Activated T-helper 2 cell treated with anti-CD3 and anti-CD28 coated beads, Interferon-gamma antibody, Interleukin-2, Interleukin-4, amounts not matched to agents 10 μg/mL and 5 μg/mL and 100 μg/mL, durations not matched to agents 14 hours and 24 hours and 36 hours (primary cell): ENCODE measurements at regions not wholly inside any gene's neighbourhood (a gene's known extent, or its start where the extent isn't known, plus 50 kb on each side); places are given as distances from the start of the nearest gene placed in this dataset.

Experiments
- DNase-seq: peaks from one replicate; pipeline ENCODE4 v3.0.0; 2021; ENCODE audit warnings: low spot score
- H3K27ac Mint-ChIP-seq: one replicate; pipeline ENCODE4 v1.8.0; 2021; ENCODE audit warnings: mixed read lengths
- H3K27me3 Mint-ChIP-seq: one replicate; pipeline ENCODE4 v1.8.0; 2021; ENCODE audit warnings: low read depth, mixed read lengths
- H3K36me3 Mint-ChIP-seq: one replicate; pipeline ENCODE4 v1.8.0; 2021; ENCODE audit warnings: low read depth, mixed read lengths
- H3K4me1 Mint-ChIP-seq: one replicate; pipeline ENCODE4 v1.8.0; 2021; ENCODE audit warnings: low read depth, mixed read lengths
- H3K4me3 Mint-ChIP-seq: one replicate; pipeline ENCODE4 v1.8.0; 2021; ENCODE audit warnings: low read depth, mild to moderate bottlenecking, moderate library complexity, mixed read lengths
- H3K9me3 Mint-ChIP-seq: one replicate; pipeline ENCODE4 v1.8.0; 2021; ENCODE audit warnings: mixed read lengths
- intact Hi-C: fragments of 100-400 bp; cut with micrococcal nuclease; formaldehyde crosslinking; loops from one replicate; pipeline ENCODE4 v1.15.1; 2023

DNA sequence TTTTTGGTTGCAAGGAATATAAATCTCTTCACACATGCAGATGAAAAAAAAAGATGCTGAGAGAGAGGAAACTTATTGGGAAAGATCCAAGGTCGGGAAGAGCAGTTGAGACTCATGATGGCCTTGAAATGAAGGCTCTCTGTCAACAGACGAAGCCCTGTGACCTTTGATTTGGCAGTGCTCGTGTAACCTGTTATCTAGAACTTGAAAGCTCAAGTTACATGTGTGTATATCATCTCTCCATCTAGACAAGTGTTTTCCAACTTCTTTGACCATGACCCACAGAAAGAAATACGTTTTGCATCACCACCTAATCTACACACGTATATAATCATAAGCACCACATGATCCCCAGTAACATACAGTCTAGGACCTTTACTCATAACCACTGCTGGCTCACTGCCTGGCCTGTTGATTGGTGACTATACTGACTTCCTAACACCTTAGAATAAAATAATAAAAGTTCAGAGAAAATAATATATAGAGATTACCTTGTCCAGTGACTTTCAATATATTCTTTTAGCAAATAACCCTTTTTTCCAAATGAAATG, 319.0 kb upstream of the PKDCC start:
- no peak for DNase-seq
- no peak overlapping the region for H3K27ac Mint-ChIP-seq
- no peaks in the 10 kb centered on the region for H3K4me1 Mint-ChIP-seq
- H3K4me3 Mint-ChIP-seq: no peak overlapping the region
- peaks cover 5% of the 10 kb centered on the region for H3K27me3 Mint-ChIP-seq
- intact Hi-C loops: no loop called here
- H3K9me3 Mint-ChIP-seq: no peaks in the 10 kb centered on the region
- no peaks in the 10 kb centered on the region for H3K36me3 Mint-ChIP-seq

DNA sequence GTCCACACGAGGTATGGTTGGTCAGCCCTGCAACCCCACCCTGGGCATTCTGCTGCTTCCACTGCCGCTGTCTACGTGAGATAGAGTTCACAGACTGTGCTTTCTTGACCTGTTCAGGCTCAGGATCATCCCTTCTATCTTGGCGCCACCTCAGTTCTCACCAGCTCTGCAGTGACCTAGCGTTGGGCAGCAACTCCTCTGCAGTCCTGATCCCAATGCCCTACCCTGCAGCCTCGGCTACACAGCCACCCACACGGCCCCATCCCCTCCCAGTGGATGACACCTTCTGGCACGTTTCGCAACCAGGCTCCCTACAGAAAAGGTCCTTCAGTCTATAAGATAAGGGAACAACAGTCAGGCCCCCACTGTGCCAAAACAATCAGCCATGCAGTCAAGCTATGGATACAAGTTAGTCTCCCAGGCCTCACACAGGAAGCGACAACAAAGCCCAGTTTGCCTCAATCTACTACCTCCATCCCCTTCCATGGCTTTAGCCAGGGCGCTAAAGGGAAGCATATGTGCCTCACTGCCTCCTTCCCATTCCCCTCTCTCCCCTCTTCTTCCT, 317.9 kb upstream of the PKDCC start:
- DNase-seq: no peak
- Mint-ChIP-seq H3K9me3 (no peaks in the 10 kb centered on the region), H3K36me3 (no peaks in the 10 kb centered on the region), H3K4me1 (no peaks in the 10 kb centered on the region), H3K27ac (no peak overlapping the region), H3K27me3 (peaks cover 14% of the 10 kb centered on the region), H3K4me3 (no peak overlapping the region)
- intact Hi-C loops: no loop called here

DNA sequence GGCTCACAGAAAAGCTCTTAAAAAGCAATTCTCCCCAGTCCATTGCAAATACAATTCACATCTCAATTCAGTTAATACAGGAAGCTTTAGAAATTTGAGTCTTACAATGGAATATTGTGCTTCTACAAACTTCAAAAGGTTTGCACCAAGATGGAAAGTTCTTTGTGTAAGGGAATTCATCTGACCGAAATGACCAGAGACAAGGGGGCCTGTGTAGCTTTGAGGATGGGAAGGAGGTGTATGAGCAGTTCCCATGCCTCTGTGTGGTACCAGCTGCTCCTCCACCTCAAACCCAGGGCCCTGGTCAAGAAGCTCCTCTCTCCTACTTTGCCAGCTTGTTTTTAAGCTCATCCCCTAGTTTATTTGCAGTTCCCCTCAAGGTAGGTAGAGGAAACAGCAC, 312.8 kb upstream of the PKDCC start:
- DNase-seq: no peak
- Mint-ChIP-seq H3K4me3 (no peak overlapping the region), H3K27me3 (peaks cover 14% of the 10 kb centered on the region), H3K36me3 (no peaks in the 10 kb centered on the region), H3K9me3 (no peaks in the 10 kb centered on the region), H3K4me1 (peaks cover 10% of the 10 kb centered on the region), H3K27ac (no peak overlapping the region)
- intact Hi-C loops: no loop called here

DNA sequence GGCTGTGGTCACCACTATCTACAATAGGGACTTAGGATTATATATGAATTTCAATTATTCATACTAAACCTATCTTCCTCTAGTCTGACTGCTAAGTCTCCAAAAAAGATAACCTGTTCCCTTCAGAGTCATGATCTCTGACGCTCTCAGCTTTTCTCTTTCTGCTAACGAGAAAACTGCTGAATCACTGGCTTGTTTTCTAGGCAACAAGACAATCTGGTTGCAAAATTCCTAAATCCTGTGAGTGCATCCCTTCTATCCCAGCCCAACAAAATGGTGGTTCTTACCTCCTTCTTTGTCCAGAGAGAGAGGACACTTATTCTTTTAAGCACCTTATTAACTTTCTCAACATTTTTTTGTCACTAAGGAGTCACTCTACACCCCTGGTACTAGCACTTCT, 312.3 kb upstream of the PKDCC start:
- H3K36me3 Mint-ChIP-seq: no peaks in the 10 kb centered on the region
- peaks cover 10% of the 10 kb centered on the region for H3K4me1 Mint-ChIP-seq
- H3K27me3 Mint-ChIP-seq: peaks cover 12% of the 10 kb centered on the region
- H3K4me3 Mint-ChIP-seq: no peak overlapping the region
- DNase-seq: no peak
- intact Hi-C loops: no loop called here
- H3K9me3 Mint-ChIP-seq: no peaks in the 10 kb centered on the region
- H3K27ac Mint-ChIP-seq: no peak overlapping the region

DNA sequence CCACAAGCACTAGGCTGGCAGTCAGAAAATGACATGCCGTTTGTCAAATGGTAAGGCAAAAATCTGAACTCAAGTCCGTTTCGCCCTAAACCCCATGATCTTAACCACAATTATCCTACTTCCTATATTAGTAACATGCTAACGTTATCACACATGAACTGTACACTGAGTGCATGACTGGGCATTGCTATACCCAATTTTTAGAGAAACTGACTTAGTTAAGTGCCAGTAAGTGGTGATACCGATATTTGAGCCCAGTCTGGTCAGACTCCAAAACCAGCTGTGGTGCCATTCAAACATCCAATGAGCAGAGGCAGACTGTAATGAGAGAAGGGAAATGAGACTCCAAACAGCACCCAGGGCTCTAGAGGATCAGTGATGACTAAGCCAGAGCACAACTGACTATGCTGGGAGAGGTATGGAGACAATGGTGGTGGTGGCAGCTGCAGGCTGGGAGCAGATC, 311.7 kb upstream of the PKDCC start:
- no peaks in the 10 kb centered on the region for H3K36me3 Mint-ChIP-seq
- peaks cover 10% of the 10 kb centered on the region for H3K4me1 Mint-ChIP-seq
- DNase-seq: no peak
- H3K4me3 Mint-ChIP-seq: no peak overlapping the region
- intact Hi-C loops: no loop called here
- no peaks in the 10 kb centered on the region for H3K9me3 Mint-ChIP-seq
- H3K27ac Mint-ChIP-seq: no peak overlapping the region
- peaks cover 12% of the 10 kb centered on the region for H3K27me3 Mint-ChIP-seq

DNA sequence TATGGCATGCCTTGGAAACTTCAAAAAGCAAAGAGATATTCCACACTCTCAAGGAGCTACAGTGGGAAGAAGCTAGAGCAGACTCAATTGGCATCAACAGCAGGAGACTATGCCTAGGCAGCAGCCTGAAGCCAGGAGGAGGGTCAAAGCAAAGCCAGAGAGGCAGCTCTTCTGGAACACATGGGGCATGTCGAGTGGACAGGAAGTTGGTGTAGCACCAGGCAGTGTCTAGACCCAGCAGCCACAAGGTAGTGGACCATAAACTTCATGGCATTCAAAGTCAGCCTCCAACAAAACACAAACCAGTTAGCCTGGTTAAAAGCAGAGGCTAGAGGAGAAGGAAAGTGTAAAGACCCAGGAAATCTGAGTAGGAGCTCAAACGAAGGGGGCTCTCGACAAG, 311.2 kb upstream of the PKDCC start:
- no peaks in the 10 kb centered on the region for H3K9me3 Mint-ChIP-seq
- H3K27ac Mint-ChIP-seq: no peak overlapping the region
- DNase-seq: no peak
- no peaks in the 10 kb centered on the region for H3K36me3 Mint-ChIP-seq
- no peak overlapping the region for H3K4me3 Mint-ChIP-seq
- H3K27me3 Mint-ChIP-seq: peaks cover 11% of the 10 kb centered on the region
- peaks cover 10% of the 10 kb centered on the region for H3K4me1 Mint-ChIP-seq
- intact Hi-C loops: no loop called here

DNA sequence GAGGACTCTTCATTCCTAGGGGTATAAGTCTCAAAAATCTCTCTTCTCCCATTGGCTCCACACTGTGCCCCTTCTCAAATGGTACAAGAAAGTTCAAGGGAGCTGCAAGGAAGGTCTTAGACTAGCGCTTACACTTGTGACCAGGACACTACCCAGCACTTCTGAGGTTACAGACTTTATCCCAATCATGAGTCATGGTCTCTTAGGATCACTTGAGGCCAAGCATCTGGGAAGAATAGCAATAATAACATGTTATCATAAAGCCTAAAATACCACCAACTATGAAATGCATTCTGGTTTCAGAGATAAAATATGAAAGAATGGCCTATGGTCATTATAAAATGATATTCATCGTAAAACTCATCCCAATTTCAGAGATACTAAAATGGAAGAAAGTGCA, 309.9 kb upstream of the PKDCC start:
- no peak for DNase-seq
- intact Hi-C loops: no loop called here
- Mint-ChIP-seq H3K36me3 (no peaks in the 10 kb centered on the region), H3K27ac (no peak overlapping the region), H3K4me1 (peaks cover 10% of the 10 kb centered on the region), H3K4me3 (no peak overlapping the region), H3K27me3 (peaks cover 9% of the 10 kb centered on the region), H3K9me3 (no peaks in the 10 kb centered on the region)

DNA sequence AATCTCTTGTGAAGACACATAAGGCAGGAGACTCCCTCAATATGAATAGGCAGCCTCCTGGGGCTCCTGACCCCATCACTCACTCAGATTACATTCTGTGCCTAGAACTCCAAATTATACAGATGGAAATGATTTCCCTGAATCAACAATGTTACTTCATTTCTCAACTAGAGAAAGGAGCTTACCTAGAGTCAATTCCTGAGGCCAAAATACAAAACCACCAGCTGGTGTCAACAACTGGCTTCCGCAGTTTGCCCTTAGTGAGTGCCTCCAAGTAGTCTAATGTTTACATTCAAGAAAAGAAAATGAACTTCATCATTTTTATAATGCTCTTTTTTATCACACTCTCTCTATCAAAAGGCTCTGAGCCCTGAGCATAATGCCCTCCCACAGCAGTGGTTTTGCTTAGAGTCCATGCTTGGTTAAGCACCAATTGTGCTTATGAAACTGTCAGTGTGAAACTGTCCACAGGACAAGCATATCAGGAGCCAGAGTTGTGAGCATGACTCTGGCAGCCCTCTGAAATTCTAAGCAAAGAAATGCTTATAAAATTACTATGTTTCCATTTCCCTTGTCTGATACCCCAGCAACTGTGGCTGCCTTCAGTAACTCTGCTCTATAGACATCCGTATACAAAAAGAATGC, 305.7 kb upstream of the PKDCC start:
- no peak overlapping the region for H3K27ac Mint-ChIP-seq
- H3K27me3 Mint-ChIP-seq: no peaks in the 10 kb centered on the region
- intact Hi-C loops: no loop called here
- DNase-seq: no peak
- no peak overlapping the region for H3K4me3 Mint-ChIP-seq
- H3K36me3 Mint-ChIP-seq: no peaks in the 10 kb centered on the region
- H3K4me1 Mint-ChIP-seq: no peaks in the 10 kb centered on the region
- no peaks in the 10 kb centered on the region for H3K9me3 Mint-ChIP-seq

DNA sequence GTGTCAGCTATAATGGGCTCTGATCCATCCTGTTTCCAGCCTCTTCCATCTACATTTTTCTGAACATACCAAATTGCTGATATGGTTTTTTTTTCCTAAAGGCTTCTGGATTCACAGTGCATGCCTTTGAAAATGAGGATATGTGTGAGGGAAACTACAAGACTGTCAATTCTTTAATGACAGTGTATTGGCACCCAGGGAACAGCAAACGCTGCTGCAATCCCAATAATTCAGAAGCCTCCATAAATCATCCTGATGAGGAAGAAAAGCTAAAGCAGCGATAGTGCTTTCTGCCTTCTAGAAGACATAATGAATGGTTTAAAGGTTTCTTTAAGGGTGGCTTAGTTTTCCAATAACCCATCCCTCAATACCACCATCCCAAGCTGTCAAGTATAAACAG, 304.5 kb upstream of the PKDCC start:
- Mint-ChIP-seq H3K27me3 (no peaks in the 10 kb centered on the region), H3K4me3 (no peak overlapping the region), H3K36me3 (no peaks in the 10 kb centered on the region), H3K4me1 (no peaks in the 10 kb centered on the region), H3K27ac (no peak overlapping the region), H3K9me3 (no peaks in the 10 kb centered on the region)
- intact Hi-C loops: no loop called here
- DNase-seq: no peak

DNA sequence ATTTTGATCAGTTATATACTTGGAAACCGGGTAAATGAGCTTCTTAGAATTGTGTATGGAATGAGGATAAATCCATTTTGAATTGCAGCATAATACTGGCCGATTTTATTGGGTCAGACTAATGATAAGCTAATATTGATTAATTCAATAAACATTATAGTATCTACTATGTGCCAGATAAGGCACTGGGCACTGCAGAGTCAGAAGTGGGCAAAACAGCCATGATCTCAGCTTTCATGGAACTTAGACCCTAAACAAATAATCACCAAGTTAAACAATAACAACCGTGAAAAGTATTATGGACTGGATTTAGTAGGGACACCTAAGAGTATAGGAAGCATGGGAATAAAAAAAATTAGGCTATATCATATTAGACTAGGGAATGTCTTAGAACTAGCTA, 297.0 kb upstream of the PKDCC start:
- intact Hi-C loops: no loop called here
- no peak overlapping the region for H3K27ac Mint-ChIP-seq
- no peak for DNase-seq
- no peaks in the 10 kb centered on the region for H3K9me3 Mint-ChIP-seq
- H3K27me3 Mint-ChIP-seq: peaks cover 3% of the 10 kb centered on the region
- H3K4me3 Mint-ChIP-seq: no peak overlapping the region
- H3K36me3 Mint-ChIP-seq: no peaks in the 10 kb centered on the region
- no peaks in the 10 kb centered on the region for H3K4me1 Mint-ChIP-seq

DNA sequence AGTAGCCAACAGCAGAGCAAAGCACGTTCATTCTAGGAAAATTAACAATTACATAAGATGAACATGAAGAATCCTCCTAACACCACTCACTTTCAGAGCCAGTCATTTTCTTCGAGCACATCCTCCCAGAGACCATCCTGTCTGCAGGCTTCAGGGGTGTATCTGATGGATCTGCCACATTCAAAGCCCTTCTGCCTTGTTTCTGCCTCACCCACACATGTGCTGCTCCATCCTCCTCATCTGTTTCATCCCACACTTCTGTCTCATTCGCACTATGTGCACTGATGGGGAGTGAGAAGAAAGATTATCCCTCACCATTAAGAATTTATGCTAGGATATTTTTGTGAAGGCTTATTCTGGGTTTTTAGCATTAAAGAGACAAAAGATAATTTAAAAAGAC, 287.9 kb upstream of the PKDCC start:
- Mint-ChIP-seq H3K4me3 (no peak overlapping the region), H3K36me3 (no peaks in the 10 kb centered on the region), H3K27ac (no peak overlapping the region), H3K27me3 (peaks cover 4% of the 10 kb centered on the region), H3K9me3 (no peaks in the 10 kb centered on the region), H3K4me1 (no peaks in the 10 kb centered on the region)
- intact Hi-C loops: no loop called here
- DNase-seq: no peak

DNA sequence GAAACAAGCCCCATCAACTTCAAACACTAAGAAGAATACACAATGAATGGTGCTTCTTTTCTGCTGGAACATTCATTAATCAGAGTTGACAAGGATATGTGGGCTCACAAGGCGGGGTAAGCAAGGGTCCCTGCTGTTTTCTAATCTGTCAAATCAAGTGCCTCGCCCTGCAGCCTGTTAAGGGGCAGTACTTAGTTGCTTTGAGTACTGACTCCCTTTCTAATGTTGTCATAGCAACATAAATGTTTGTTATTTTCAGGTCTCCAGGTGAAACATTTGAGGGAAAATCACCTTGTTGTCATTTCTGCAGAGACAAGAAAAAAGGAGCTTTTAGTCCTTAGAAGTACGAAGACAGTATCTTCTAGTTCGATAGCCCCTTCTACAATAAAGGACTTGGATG, 284.7 kb upstream of the PKDCC start:
- Mint-ChIP-seq H3K4me1 (no peaks in the 10 kb centered on the region), H3K9me3 (no peaks in the 10 kb centered on the region), H3K27ac (no peak overlapping the region), H3K27me3 (no peaks in the 10 kb centered on the region), H3K36me3 (no peaks in the 10 kb centered on the region), H3K4me3 (no peak overlapping the region)
- no peak for DNase-seq
- intact Hi-C loops: no loop called here

DNA sequence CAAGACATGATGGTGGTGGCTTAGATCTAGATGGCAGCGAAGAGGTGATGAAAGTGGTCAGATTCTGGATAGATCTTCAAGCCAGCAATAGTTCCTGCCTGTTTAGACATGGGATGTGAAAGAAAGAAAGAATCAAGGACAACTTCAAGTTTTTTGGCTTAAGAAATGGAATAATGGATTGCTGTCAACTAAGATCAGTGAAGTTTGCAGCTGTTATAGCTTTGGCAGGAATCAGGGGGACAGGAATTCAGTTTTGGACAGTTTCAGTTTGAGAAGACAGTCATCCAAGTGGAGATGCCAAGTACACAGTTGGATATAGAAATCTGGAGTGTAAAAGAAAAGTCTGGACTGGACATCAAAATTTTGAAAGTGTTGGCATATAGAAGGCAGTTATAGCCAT, 283.7 kb upstream of the PKDCC start:
- DNase-seq: no peak
- no peaks in the 10 kb centered on the region for H3K9me3 Mint-ChIP-seq
- H3K4me3 Mint-ChIP-seq: no peak overlapping the region
- intact Hi-C loops: no loop called here
- H3K36me3 Mint-ChIP-seq: no peaks in the 10 kb centered on the region
- no peaks in the 10 kb centered on the region for H3K4me1 Mint-ChIP-seq
- H3K27me3 Mint-ChIP-seq: no peaks in the 10 kb centered on the region
- H3K27ac Mint-ChIP-seq: no peak overlapping the region
